Spleen (tissue), 11 donors: ENCODE measurements at regions not wholly inside any gene's neighbourhood (a gene's known extent, or its start where the extent isn't known, plus 50 kb on each side); places are given as distances from the start of the nearest gene placed in this dataset.
"Not testable (repeated sequence)": the region's sequence is repeated elsewhere in the genome, so short reads cannot be mapped to it uniquely, and the experiment has no call there.

Source experiments
- DNase-seq: peaks from one replicate; pipeline ENCODE4 v3.0.0-alpha.2; 2020
- H3K27ac ChIP-seq, 8 donors: fragments of 200-600 bp; sonication (generic) in 7 of 8; 1 replicate in 4 of 8; 2 replicates in 4 of 8; pipeline versions ENCODE4 v1.5.0 to v1.8.0; 2016 to 2021; ENCODE audit warnings: inconsistent platforms in 4 of 8, mild to moderate bottlenecking in 4 of 8, moderate library complexity in 1 of 8
- H3K27me3 ChIP-seq, 7 donors: fragments of 200-600 bp; sonication (generic) in 6 of 7; replicated peaks in 1 of 7; 1 replicate in 4 of 7; 2 replicates in 3 of 7; pipeline versions ENCODE4 v1.5.0 to v1.8.0; 2016 to 2021; ENCODE audit warnings: inconsistent platforms in 3 of 7, mild to moderate bottlenecking in 1 of 7
- H3K36me3 ChIP-seq, 6 donors: fragments of 200-600 bp; sonication (generic) in 5 of 6; 1 replicate in 4 of 6; 2 replicates in 2 of 6; pipeline versions ENCODE4 v1.5.0 to v1.8.0; 2016 to 2021; ENCODE audit warnings: inconsistent platforms in 2 of 6
- H3K4me1 ChIP-seq, 6 donors: fragments of 200-600 bp; sonication (generic) in 5 of 6; 1 replicate in 3 of 6; 2 replicates in 3 of 6; pipeline versions ENCODE4 v1.5.0 to v1.8.0; 2016 to 2021; ENCODE audit warnings: inconsistent platforms in 3 of 6
- H3K4me3 ChIP-seq, 8 donors: fragments of 200-600 bp; sonication (generic) in 7 of 8; 1 replicate in 4 of 8; 2 replicates in 4 of 8; pipeline versions ENCODE4 v1.5.0 to v1.8.0; 2016 to 2021; ENCODE audit warnings: inconsistent platforms in 4 of 8, mild to moderate bottlenecking in 4 of 8, moderate library complexity in 2 of 8
- H3K9me3 ChIP-seq, 8 donors: fragments of 200-600 bp; sonication (generic) in 7 of 8; 1 replicate in 4 of 8; 2 replicates in 4 of 8; pipeline versions ENCODE4 v1.5.0 to v1.8.0; 2016 to 2021; ENCODE audit warnings: inconsistent platforms in 4 of 8
- CTCF ChIP-seq, 11 experiments: fragments of 200-600 bp in 7 of 11; fragments of 450-650 bp in 4 of 11; sonication (generic) in 4 of 11; IDR thresholded peaks in 8 of 11; conservative IDR thresholded peaks in 3 of 11; 1 replicate in 7 of 11; 2 replicates in 4 of 11; pipeline versions ENCODE4 v1.4.0 to v1.8.0; 2016 to 2021; ENCODE audit warnings: antibody characterized with exemption in 11 of 11, inconsistent platforms in 4 of 11, mild to moderate bottlenecking in 1 of 11
- POLR2A ChIP-seq, 3 donors: fragments of 450-650 bp; IDR thresholded peaks; one replicate each; pipeline ENCODE4 v1.5.1; 2017; ENCODE audit warnings: antibody characterized with exemption in 3 of 3, mild to moderate bottlenecking in 1 of 3
- POLR2AphosphoS5 ChIP-seq, 3 donors: sonication (generic); formaldehyde crosslinking; IDR thresholded peaks; one replicate each; pipeline ENCODE4 v1.5.1; 2017; ENCODE audit warnings: antibody characterized with exemption in 3 of 3
- WGBS, 5 donors: extraction: QIAGEN DNeasy Blood & Tissue Kit in 3 of 5; methylation state at CpG; one replicate each; pipeline versions ENCODE4 v1.1.5 to v1.1.7; 2013 to 2018; 5-methylcytosine and 5-hydroxymethylcytosine counted together
- intact Hi-C: fragments of 100-400 bp; cut with DNase I; formaldehyde crosslinking; loops from one replicate; pipeline ENCODE4 v1.15.0; 2023; ENCODE audit warnings: low total_unique reads
- donor health status: healthy with polysubstance abuse.
- donor health status: DM: no; HTN: no; CAD: no; lungs with moderate emphysema.
- donor health status: DM: no; HTN: no; CAD: no.
- donor health status: Bipolar disorder and iron deficiency.
- donor health status: healthy.
- donor health status: DM: no; HTN: no; CAD: no.
- donor health status: DM: yes; HTN: yes; CAD: no.

- H3K4me3 ChIP-seq: no peak overlapping the region
- TF ChIP-seq POLR2AphosphoS5 (IDR thresholded peaks at IDR 0.05) (no peak), CTCF (IDR thresholded peaks at IDR 0.05 in 8 of 11, conservative IDR thresholded peaks at IDR 0.05 in 3 of 11) (no peak), POLR2A (IDR thresholded peaks at IDR 0.05) (no peak)
- DNase-seq: no peak
- no peak overlapping the region for H3K27ac ChIP-seq
- WGBS, 5 donors: 80 to 96% (median 89%) methylated on average over 6 of the region's 6 CpGs
- intact Hi-C loops: no loop called here
- H3K36me3 ChIP-seq: no peaks in the 10 kb centered on the region
- no peaks in the 10 kb centered on the region for H3K4me1 ChIP-seq
- peaks cover 0 to 19% (median 0%) of the 10 kb centered on the region in 7 donors for H3K27me3 ChIP-seq
- no peaks in the 10 kb centered on the region for H3K9me3 ChIP-seq
Measured at GRCh38 chr5:39928709-39929108, 503.9 kb upstream of the DAB2 start.

- TF ChIP-seq POLR2A (IDR thresholded peaks at IDR 0.05) (no peak), CTCF (IDR thresholded peaks at IDR 0.05 in 8 of 11, conservative IDR thresholded peaks at IDR 0.05 in 3 of 11) (no peak), POLR2AphosphoS5 (IDR thresholded peaks at IDR 0.05) (no peak)
- intact Hi-C loops: no loop called here
- H3K9me3 ChIP-seq: no peaks in the 10 kb centered on the region
- no peaks in the 10 kb centered on the region for H3K27me3 ChIP-seq
- 89 to 98% (median 96%) methylated on average over 1 of the region's 1 CpG for WGBS, 5 donors
- H3K36me3 ChIP-seq: no peaks in the 10 kb centered on the region
- no peak for DNase-seq
- no peaks in the 10 kb centered on the region for H3K4me1 ChIP-seq
- H3K27ac ChIP-seq: no peak overlapping the region
- H3K4me3 ChIP-seq: no peak overlapping the region
Measured at GRCh38 chr5:39919876-39920275, 495.1 kb upstream of the DAB2 start.

GRCh38 chr5:39912906-39913305 is 488.1 kb upstream of the DAB2 start:
- Histone ChIP-seq H3K9me3 (peaks cover 0 to 7% (median 0%) of the 10 kb centered on the region in 8 donors), H3K27me3 (peaks cover 0 to under 1% (median 0%) of the 10 kb centered on the region in 7 donors), H3K36me3 (no peaks in the 10 kb centered on the region), H3K4me1 (no peaks in the 10 kb centered on the region), H3K27ac (no peak overlapping the region), H3K4me3 (no peak overlapping the region)
- DNase-seq: no peak
- intact Hi-C loops: no loop called here
- no peak for TF ChIP-seq POLR2AphosphoS5 (IDR thresholded peaks at IDR 0.05)
- TF ChIP-seq POLR2A (IDR thresholded peaks at IDR 0.05): no peak
- TF ChIP-seq CTCF (IDR thresholded peaks at IDR 0.05 in 8 of 11, conservative IDR thresholded peaks at IDR 0.05 in 3 of 11): no peak

GRCh38 chr5:39907267-39907951 is 482.6 kb upstream of the DAB2 start:
- 85 to 96% (median 92%) methylated on average over 16 to 19 of the region's 19 CpGs for WGBS, 5 donors
- DNase-seq, H3K4me1 ChIP-seq, H3K36me3 ChIP-seq, H3K9me3 ChIP-seq, intact Hi-C loops, H3K27ac ChIP-seq, H3K4me3 ChIP-seq: not testable (repeated sequence)
- peaks cover 0 to 11% (median 0%) of the 10 kb centered on the region in 7 donors for H3K27me3 ChIP-seq
